Suprapubic skin (tissue), 3 donors: ENCODE measurements at regions not wholly inside any gene's neighbourhood (a gene's known extent, or its start where the extent isn't known, plus 50 kb on each side); places are given as distances from the start of the nearest gene placed in this dataset.

Experiments
- POLR2A ChIP-seq, 2 donors: fragments of 450-650 bp; IDR thresholded peaks; one replicate each; pipeline ENCODE4 v1.6.1; 2017; ENCODE audit warnings: antibody characterized with exemption in 2 of 2, mild to moderate bottlenecking in 2 of 2, moderate library complexity in 2 of 2
- TF ChIP-seq, protein P1 (sequence below), 2 donors: fragments of 200-600 bp in 1 of 2; fragments of 450-650 bp in 1 of 2; sonication (generic) in 1 of 2; IDR thresholded peaks; one replicate each; pipeline ENCODE4 v1.5.1; 2016 to 2019; ENCODE audit warnings: antibody characterized with exemption in 2 of 2, mild to moderate bottlenecking in 1 of 2, moderate library complexity in 1 of 2

DNA sequence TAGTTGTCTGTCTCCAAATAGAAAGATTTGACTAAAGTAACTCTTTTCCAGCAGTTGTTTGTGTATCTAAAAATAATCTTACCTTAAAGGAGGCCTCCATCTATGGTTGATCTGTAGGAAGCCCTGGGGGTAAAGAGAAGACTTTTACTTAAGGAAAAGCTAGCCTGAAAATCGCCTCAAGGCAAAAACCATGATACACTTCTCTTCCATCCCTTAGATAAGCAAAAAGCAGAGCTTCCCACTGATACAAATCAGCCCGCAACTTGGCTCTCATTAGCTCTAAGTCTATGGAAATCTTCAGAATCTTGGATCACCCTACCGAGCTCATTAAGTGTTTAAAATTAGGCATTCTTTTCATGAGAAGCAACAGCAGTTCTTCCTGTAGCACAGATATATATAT lies 576.9 kb upstream of the PTBP2 start:
- TF ChIP-seq POLR2A (IDR thresholded peaks at IDR 0.05) = no peak
- TF ChIP-seq, protein P1, sequence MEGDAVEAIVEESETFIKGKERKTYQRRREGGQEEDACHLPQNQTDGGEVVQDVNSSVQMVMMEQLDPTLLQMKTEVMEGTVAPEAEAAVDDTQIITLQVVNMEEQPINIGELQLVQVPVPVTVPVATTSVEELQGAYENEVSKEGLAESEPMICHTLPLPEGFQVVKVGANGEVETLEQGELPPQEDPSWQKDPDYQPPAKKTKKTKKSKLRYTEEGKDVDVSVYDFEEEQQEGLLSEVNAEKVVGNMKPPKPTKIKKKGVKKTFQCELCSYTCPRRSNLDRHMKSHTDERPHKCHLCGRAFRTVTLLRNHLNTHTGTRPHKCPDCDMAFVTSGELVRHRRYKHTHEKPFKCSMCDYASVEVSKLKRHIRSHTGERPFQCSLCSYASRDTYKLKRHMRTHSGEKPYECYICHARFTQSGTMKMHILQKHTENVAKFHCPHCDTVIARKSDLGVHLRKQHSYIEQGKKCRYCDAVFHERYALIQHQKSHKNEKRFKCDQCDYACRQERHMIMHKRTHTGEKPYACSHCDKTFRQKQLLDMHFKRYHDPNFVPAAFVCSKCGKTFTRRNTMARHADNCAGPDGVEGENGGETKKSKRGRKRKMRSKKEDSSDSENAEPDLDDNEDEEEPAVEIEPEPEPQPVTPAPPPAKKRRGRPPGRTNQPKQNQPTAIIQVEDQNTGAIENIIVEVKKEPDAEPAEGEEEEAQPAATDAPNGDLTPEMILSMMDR (IDR thresholded peaks at IDR 0.05) = no peak
